SK-N-SH treated with all-trans-retinoic acid at 6 μM for 48 hours (cell line): ENCODE measurements at regions not wholly inside any gene's neighbourhood (a gene's known extent, or its start where the extent isn't known, plus 50 kb on each side); places are given as distances from the start of the nearest gene placed in this dataset.
"Not testable (repeated sequence)": the region's sequence is repeated elsewhere in the genome, so short reads cannot be mapped to it uniquely, and the experiment has no call there.

Source experiments
- ZFP30 ChIP-seq: fragments of 450-650 bp; formaldehyde crosslinking; IDR thresholded peaks from 2 replicates; pipeline ENCODE4 v1.5.0; 2022; ENCODE audit warnings: mild to moderate bottlenecking, moderate library complexity
- ZNF70 ChIP-seq: fragments of 450-650 bp; formaldehyde crosslinking; IDR thresholded peaks from 2 replicates; pipeline ENCODE4 v1.5.0; 2020; ENCODE audit warnings: mild to moderate bottlenecking, moderate library complexity

DNA sequence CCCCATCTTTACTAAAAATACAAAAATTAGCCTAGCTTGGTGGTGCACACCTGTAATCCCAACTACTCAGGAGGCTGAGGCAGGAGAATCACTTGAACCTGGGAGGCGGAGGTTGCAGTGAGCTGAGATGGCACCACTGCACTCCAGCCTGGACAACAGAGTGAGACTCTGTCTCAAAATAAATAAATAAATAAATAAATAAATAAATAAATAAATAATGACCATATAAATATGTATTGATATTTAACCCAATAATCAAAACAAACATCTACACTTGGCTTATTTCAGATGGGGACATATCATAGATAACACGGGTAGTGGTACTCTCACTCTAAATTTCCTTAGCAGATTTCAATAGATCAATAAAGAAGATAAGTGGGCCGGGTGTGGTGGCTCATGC lies 1923.7 kb upstream of the AGA start:
- not testable (repeated sequence) for TF ChIP-seq ZNF70, ZFP30 (CRISPR knock-in tag)
